Heart right ventricle (tissue), 16 donors: ENCODE measurements at regions not wholly inside any gene's neighbourhood (a gene's known extent, or its start where the extent isn't known, plus 50 kb on each side); places are given as distances from the start of the nearest gene placed in this dataset.

ENCODE experiments used
- ATAC-seq, 8 donors: fragments of 200-7000 bp; cut with Tn5 transposase; one replicate each; pipeline ENCODE4 v1.9.1; 2020; ENCODE audit warnings: mild to moderate bottlenecking in 8 of 8, moderate library complexity in 8 of 8, moderate number of reproducible peaks in 1 of 8
- DNase-seq, 2 donors: peaks; one replicate each; pipeline ENCODE4 v3.0.0-alpha.2; 2020
- H3K27ac ChIP-seq, 10 donors: fragments of 200-600 bp; sonication (generic) in 2 of 10; one replicate each; pipeline versions ENCODE4 v1.5.0 to v1.8.0; 2020 to 2022; ENCODE audit warnings: mild to moderate bottlenecking in 3 of 10
- H3K27me3 ChIP-seq, 7 donors: fragments of 200-600 bp; one replicate each; pipeline ENCODE4 v1.8.0; 2021 to 2022; ENCODE audit warnings: mild to moderate bottlenecking in 2 of 7
- H3K36me3 ChIP-seq, 9 donors: fragments of 200-600 bp; sonication (generic) in 1 of 9; one replicate each; pipeline versions ENCODE4 v1.5.0 to v1.8.0; 2020 to 2022; ENCODE audit warnings: mild to moderate bottlenecking in 2 of 9
- H3K4me1 ChIP-seq, 9 donors: fragments of 200-600 bp; sonication (generic) in 1 of 9; one replicate each; pipeline versions ENCODE4 v1.5.0 to v1.8.0; 2020 to 2022; ENCODE audit warnings: mild to moderate bottlenecking in 4 of 9
- H3K4me3 ChIP-seq, 10 donors: fragments of 200-600 bp; sonication (generic) in 2 of 10; one replicate each; pipeline versions ENCODE4 v1.5.0 to v1.8.0; 2020 to 2022; ENCODE audit warnings: mild to moderate bottlenecking in 7 of 10, moderate library complexity in 2 of 10
- H3K9me3 ChIP-seq, 11 donors: fragments of 200-600 bp in 10 of 11; sonication (generic) in 2 of 11; one replicate each; pipeline versions ENCODE4 v1.5.0 to v1.8.0; 2013 to 2022; ENCODE audit warnings: mild to moderate bottlenecking in 2 of 11, control low read depth in 1 of 11, moderate library complexity in 1 of 11
- WGBS, 2 donors: extraction: QIAGEN DNeasy Blood & Tissue Kit; methylation state at CpG; one replicate each; pipeline ENCODE4 v1.1.7; 2013; ENCODE audit warnings: inconsistent platforms in 1 of 2; 5-methylcytosine and 5-hydroxymethylcytosine counted together
- intact Hi-C, 10 donors: fragments of 100-400 bp; cut with DNase I; formaldehyde crosslinking; loops; one replicate each; pipeline versions ENCODE4 v1.11.1 to v1.14.2; 2022
- TF ChIP-seq, protein P1 (sequence below), 9 donors: fragments of 200-600 bp; sonication (generic) in 2 of 9; IDR thresholded peaks; one replicate each; pipeline versions ENCODE4 v1.5.0 to v1.8.0; 2021 to 2022; ENCODE audit warnings: antibody characterized with exemption in 9 of 9, mild to moderate bottlenecking in 5 of 9, moderate library complexity in 1 of 9
- donor health status: Arrhythmogenic right ventricular cardiomyopathy.
- donor health status: ischemic (EF 13 %, LVEDD 7.1; RV severe dilation, severe dysfunction).
- donor health status: healthy with polysubstance abuse.
- donor health status: DM: no; HTN: yes; CAD: no.
- donor health status: DM: no; HTN: no; CAD: no.
- donor health status: ischemic (EF 25% LVEDD 6.9; RV normal size, moderate dysfunction).
- donor health status: ischemic (EF 25% LVEDD 5.7; RV mildly dilated, moderate dysfunction).
- donor health status: healthy.
- donor health status: DM: yes; HTN: yes; CAD: no.
- donor health status: Ischemic cardiomyopathy.
- donor health status: ischemic (EF 35%, LVEDD 5.7; RV mildly dilated, moderate dysfunction).
- donor health status: nonischemic (EF 11% LVEDD 7.7; RV severe dilation, severe dysfunction).
- donor health status: DM: yes; HTN: yes; CAD: no.
- donor health status: PGD.
- donor health status: ischemic (EF 29% LVEDD 5.4; RV normal size, mild dysfunction).
- donor health status: nonischemic (EF 23%, LVEDD 6.1; RV moderate dilation, normal function).

DNA sequence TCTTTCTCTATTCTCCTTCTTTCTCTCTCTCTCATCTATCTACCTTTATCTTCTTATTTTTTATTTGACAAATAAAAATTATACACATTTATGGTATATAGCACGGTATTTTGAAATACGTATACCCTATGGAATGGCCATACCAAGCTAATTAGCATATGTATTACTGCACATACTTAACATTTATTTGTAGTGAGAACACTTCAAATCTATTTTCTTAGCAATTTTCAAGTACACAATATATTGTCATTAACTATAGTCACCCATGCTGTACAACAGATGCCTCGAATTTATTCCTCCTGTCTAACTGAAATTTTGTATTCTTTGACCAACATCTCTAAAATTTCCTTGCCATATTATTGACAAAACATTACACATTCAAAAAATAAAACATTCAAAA lies 447.1 kb downstream of the MIAT start:
- no peak overlapping the region for H3K27ac ChIP-seq
- no peaks in the 10 kb centered on the region for H3K36me3 ChIP-seq
- H3K9me3 ChIP-seq, result peaks cover 0 to 5% (median 0%) of the 10 kb centered on the region in 11 donors
- 65 to 95% methylated on average over 3 of the region's 3 CpGs for WGBS, 2 donors
- intact Hi-C loops, result no loop called here
- H3K27me3 ChIP-seq, result peaks cover 0 to 48% (median 39%) of the 10 kb centered on the region in 7 donors
- H3K4me1 ChIP-seq, result peaks cover 0 to 30% (median 15%) of the 10 kb centered on the region in 9 donors
- TF ChIP-seq, protein P1, sequence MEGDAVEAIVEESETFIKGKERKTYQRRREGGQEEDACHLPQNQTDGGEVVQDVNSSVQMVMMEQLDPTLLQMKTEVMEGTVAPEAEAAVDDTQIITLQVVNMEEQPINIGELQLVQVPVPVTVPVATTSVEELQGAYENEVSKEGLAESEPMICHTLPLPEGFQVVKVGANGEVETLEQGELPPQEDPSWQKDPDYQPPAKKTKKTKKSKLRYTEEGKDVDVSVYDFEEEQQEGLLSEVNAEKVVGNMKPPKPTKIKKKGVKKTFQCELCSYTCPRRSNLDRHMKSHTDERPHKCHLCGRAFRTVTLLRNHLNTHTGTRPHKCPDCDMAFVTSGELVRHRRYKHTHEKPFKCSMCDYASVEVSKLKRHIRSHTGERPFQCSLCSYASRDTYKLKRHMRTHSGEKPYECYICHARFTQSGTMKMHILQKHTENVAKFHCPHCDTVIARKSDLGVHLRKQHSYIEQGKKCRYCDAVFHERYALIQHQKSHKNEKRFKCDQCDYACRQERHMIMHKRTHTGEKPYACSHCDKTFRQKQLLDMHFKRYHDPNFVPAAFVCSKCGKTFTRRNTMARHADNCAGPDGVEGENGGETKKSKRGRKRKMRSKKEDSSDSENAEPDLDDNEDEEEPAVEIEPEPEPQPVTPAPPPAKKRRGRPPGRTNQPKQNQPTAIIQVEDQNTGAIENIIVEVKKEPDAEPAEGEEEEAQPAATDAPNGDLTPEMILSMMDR (IDR thresholded peaks at IDR 0.05), result no peak
- H3K4me3 ChIP-seq, result no peak overlapping the region
- DNase-seq (no peak), ATAC-seq (no peak)

DNA sequence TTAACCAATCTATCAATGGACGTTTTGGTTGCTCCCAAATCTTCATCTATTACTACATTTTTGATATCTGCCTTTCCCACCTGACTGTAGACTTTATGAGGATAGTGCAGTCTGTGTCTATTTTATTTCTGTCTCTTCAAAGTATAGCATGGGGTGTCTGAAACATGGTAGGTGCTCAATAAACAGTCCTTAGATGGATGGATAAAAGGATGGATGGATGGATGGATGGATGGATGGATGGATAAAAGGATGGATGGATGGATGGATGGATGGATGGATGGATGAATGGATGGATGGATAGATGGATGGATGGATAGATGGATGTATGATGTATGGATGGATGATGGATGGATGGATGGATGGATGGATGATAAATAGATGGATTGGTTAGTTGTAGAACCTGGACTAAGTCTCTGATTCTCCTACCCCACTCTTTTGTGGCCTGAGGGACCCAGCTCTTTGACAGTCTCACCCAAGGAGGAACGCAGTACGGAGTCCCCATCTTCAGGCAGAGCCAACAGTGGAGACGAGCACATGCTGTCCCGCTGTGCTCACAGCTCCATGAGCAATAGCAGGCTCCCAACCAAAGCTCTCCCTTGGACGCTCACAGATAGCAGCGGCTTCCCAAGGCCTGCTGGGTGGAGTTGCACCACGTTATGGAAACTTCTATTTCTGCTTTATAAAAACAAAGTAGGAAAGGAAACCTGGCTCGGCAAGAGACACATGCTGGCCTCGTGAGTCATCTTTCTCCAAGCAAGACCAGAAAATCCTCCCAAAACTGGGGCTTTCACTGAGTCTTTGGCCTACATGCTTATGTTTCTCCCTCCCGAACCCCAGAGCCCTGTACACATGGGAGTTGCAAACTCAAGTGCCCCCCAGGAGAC lies 448.0 kb downstream of the MIAT start:
- Histone ChIP-seq H3K4me3 (no peak overlapping the region), H3K36me3 (no peaks in the 10 kb centered on the region), H3K9me3 (peaks cover 0 to 6% (median 0%) of the 10 kb centered on the region in 11 donors), H3K4me1 (peaks cover 0 to 28% (median 15%) of the 10 kb centered on the region in 9 donors), H3K27me3 (peaks cover 0 to 39% (median 30%) of the 10 kb centered on the region in 7 donors), H3K27ac (peak overlapping the region in 7 of 10 donors; percentile 4 to 52 (median 35))
- DNase-seq (peak; percentile 45 to 66), ATAC-seq (peak; percentile 63 to 94 (median 90))
- 56 to 69% methylated on average over 11 of the region's 11 CpGs for WGBS, 2 donors
- TF ChIP-seq, protein P1 (IDR thresholded peaks at IDR 0.05), result no peak
- intact Hi-C loops, result no loop called here

DNA sequence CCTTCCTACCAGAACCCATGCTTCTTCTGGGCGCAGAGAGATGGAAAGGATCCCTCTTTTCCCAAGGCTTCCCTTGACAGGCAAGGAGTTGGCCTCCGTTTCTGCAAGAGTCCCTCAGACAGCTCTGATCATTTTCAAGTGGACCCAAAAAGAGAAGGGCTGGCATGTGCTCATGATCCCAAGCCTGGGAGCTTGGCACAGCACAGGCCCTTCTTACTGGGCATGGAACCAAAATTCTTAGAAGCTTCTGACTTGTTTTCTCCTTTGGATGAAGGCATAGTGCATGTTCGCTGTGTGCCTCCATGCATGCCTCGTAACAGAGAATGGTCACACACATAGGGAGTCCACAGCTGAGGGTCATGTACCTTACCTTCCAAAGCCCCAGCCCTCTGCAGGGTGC lies 449.6 kb downstream of the MIAT start:
- H3K27ac ChIP-seq, result peak overlapping the region in 3 of 10 donors; percentile 4 to 45 (median 31)
- H3K4me3 ChIP-seq, result no peak overlapping the region
- peaks cover 0 to 6% (median 0%) of the 10 kb centered on the region in 11 donors for H3K9me3 ChIP-seq
- 80% methylated on average over 4 of the region's 4 CpGs for WGBS, 2 donors
- TF ChIP-seq, protein P1 (IDR thresholded peaks at IDR 0.05), result no peak
- peaks cover 0 to 37% (median 18%) of the 10 kb centered on the region in 7 donors for H3K27me3 ChIP-seq
- DNase-seq (no peak), ATAC-seq (no peak)
- no peaks in the 10 kb centered on the region for H3K36me3 ChIP-seq
- H3K4me1 ChIP-seq, result peaks cover 0 to 34% (median 13%) of the 10 kb centered on the region in 9 donors
- intact Hi-C loops, result no loop called here

DNA sequence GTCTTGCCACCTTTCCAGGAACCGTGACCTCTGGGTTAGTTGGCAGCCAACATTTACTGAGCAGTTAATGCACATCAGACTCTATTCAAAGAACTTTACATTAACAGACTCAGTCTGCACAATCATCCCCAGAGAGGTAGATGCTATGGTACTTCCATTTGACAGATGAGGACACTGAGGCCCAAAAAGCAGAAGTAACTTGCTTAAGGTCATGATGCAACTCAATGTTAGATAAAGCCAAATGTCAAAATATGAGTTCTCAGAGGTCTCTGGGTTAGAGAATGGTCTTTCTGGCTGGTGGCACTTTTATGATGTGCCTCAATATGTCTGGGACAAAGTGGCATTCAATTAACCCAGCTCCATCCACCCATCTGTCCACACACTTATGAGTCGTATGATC lies 450.0 kb downstream of the MIAT start:
- Histone ChIP-seq H3K4me1 (peaks cover 0 to 34% (median 13%) of the 10 kb centered on the region in 9 donors), H3K27me3 (peaks cover 0 to 34% (median 14%) of the 10 kb centered on the region in 7 donors), H3K27ac (peak overlapping the region in 4 of 10 donors; percentile 24 to 45 (median 33)), H3K36me3 (no peaks in the 10 kb centered on the region), H3K9me3 (peaks cover 0 to 6% (median 0%) of the 10 kb centered on the region in 11 donors), H3K4me3 (no peak overlapping the region)
- 45 to 93% methylated on average over 2 of the region's 2 CpGs for WGBS, 2 donors
- intact Hi-C loops, result no loop called here
- DNase-seq (no peak), ATAC-seq (no peak)
- TF ChIP-seq, protein P1 (IDR thresholded peaks at IDR 0.05), result no peak
